Glutamatergic neuron (in vitro differentiated cells): ENCODE measurements at regions not wholly inside any gene's neighbourhood (a gene's known extent, or its start where the extent isn't known, plus 50 kb on each side); places are given as distances from the start of the nearest gene placed in this dataset.

Experiments
- DNase-seq: peaks from one replicate; pipeline ENCODE4 v3.0.0; 2022
- H3K27ac Mint-ChIP-seq: one replicate; pipeline ENCODE4 v1.8.0; 2020; ENCODE audit warnings: mild to moderate bottlenecking, mixed read lengths, inconsistent platforms; ENCODE audit not compliant: unreplicated experiment
- H3K27me3 Mint-ChIP-seq: one replicate; pipeline ENCODE4 v1.8.0; 2020; ENCODE audit warnings: mild to moderate bottlenecking, moderate library complexity, mixed read lengths, inconsistent platforms; ENCODE audit not compliant: unreplicated experiment
- H3K36me3 Mint-ChIP-seq: one replicate; pipeline ENCODE4 v1.8.0; 2020; ENCODE audit warnings: mild to moderate bottlenecking, mixed read lengths, inconsistent platforms; ENCODE audit not compliant: unreplicated experiment
- H3K4me1 Mint-ChIP-seq: one replicate; pipeline ENCODE4 v1.8.0; 2020; ENCODE audit warnings: mild to moderate bottlenecking, low read depth, mixed read lengths, inconsistent platforms; ENCODE audit not compliant: unreplicated experiment
- H3K4me3 Mint-ChIP-seq: one replicate; pipeline ENCODE4 v1.8.0; 2020; ENCODE audit warnings: mild to moderate bottlenecking, mixed read lengths, inconsistent platforms; ENCODE audit not compliant: unreplicated experiment
- H3K9me3 Mint-ChIP-seq: one replicate; pipeline ENCODE4 v1.8.0; 2020; ENCODE audit warnings: mild to moderate bottlenecking, moderate library complexity, mixed read lengths, inconsistent platforms; ENCODE audit not compliant: unreplicated experiment
- TF ChIP-seq, protein P1 (sequence below): fragments of 200-600 bp; sonication (generic); IDR thresholded peaks from one replicate; pipeline ENCODE4 v1.5.0; 2021; ENCODE audit not compliant: partially characterized antibody, unreplicated experiment

DNA sequence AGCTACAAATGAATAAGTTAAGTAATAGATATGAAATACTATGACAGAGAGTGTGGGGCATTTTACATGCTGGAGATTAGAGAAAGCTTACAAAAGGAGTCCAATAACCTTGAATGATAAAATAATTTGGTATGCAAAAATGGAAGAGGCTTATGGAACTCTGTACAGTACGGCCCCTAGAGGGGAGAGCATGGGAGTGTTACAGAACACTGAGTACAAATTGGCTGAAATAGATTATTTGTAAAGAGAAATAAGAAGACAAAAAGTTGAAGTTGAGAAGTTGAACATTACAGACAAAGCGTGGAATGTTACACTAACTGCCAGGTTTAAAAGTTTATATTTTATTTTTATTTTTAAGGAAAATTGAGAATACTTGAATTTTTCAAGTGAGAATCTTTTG lies 192.1 kb upstream of the DOK6 start:
- Mint-ChIP-seq H3K27ac (no peak overlapping the region), H3K4me1 (peaks cover 11% of the 10 kb centered on the region), H3K4me3 (no peak overlapping the region), H3K27me3 (no peaks in the 10 kb centered on the region), H3K36me3 (no peaks in the 10 kb centered on the region), H3K9me3 (peaks cover 3% of the 10 kb centered on the region)
- TF ChIP-seq, protein P1, sequence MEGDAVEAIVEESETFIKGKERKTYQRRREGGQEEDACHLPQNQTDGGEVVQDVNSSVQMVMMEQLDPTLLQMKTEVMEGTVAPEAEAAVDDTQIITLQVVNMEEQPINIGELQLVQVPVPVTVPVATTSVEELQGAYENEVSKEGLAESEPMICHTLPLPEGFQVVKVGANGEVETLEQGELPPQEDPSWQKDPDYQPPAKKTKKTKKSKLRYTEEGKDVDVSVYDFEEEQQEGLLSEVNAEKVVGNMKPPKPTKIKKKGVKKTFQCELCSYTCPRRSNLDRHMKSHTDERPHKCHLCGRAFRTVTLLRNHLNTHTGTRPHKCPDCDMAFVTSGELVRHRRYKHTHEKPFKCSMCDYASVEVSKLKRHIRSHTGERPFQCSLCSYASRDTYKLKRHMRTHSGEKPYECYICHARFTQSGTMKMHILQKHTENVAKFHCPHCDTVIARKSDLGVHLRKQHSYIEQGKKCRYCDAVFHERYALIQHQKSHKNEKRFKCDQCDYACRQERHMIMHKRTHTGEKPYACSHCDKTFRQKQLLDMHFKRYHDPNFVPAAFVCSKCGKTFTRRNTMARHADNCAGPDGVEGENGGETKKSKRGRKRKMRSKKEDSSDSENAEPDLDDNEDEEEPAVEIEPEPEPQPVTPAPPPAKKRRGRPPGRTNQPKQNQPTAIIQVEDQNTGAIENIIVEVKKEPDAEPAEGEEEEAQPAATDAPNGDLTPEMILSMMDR, result no peak
- DNase-seq, result no peak

DNA sequence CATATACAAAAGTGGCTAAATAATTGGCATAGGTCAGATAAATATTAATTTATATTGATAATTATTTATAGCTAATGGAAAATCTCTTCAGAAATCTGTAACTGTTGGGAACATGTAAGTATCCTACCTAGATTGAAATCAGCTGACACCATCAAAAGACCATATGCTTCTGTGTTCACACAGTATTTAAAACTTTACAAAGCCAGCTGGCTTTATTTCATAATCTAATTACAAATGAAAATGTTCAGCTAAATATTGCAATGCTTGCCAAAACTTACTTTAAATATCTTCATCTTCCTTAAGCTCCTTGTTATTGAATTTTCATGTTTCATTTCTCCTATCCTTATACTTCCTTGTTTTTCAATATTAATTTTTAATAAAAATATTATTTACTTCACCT lies 190.9 kb upstream of the DOK6 start:
- Mint-ChIP-seq H3K4me3 (no peak overlapping the region), H3K4me1 (peaks cover 11% of the 10 kb centered on the region), H3K27ac (no peak overlapping the region), H3K36me3 (no peaks in the 10 kb centered on the region), H3K9me3 (peaks cover 3% of the 10 kb centered on the region), H3K27me3 (no peaks in the 10 kb centered on the region)
- TF ChIP-seq, protein P1, result no peak
- no peak for DNase-seq

DNA sequence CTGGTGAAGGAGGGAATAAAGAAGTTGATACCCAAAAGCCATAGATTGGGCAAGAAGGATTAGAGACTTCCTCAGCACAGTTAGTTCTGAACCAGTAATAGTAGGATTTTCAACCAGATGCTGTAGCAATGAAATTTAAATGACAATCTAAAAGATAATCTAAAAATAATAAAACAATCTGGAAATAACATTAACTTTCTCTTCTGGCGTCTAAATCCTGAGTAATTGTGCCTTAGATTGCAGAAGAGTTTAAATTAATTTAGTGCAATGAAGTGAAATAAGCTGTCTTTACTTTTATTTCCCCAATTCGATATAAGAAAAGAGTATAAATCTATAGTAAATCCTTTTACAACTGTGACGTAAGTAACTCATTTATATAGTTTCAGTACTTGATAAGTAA lies 186.8 kb upstream of the DOK6 start:
- no peaks in the 10 kb centered on the region for H3K36me3 Mint-ChIP-seq
- no peak overlapping the region for H3K4me3 Mint-ChIP-seq
- peaks cover 2% of the 10 kb centered on the region for H3K9me3 Mint-ChIP-seq
- no peak overlapping the region for H3K27ac Mint-ChIP-seq
- H3K4me1 Mint-ChIP-seq, result peaks cover 21% of the 10 kb centered on the region
- H3K27me3 Mint-ChIP-seq, result no peaks in the 10 kb centered on the region
- DNase-seq, result no peak
- TF ChIP-seq, protein P1, result no peak

DNA sequence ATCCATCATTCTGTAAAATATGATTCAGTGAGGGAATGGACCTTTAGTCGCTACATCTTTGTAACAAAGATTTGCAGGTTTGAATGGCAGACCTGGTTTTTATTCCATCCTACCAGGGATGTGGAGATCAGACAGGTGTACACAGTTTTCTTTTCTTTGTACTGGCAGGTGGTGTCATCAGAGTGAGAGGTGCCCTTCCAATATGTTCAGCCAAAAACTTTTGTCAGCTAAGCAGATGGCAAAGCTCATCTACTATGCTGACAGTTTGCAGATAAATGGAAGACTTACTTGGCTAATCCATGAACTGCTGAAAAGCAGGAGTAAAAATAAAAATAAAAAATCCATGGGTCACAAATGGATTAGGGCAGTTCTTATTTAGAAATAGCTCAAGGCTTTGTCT lies 185.5 kb upstream of the DOK6 start:
- DNase-seq, result no peak
- TF ChIP-seq, protein P1, result no peak
- Mint-ChIP-seq H3K36me3 (no peaks in the 10 kb centered on the region), H3K27me3 (no peaks in the 10 kb centered on the region), H3K4me1 (peaks cover 17% of the 10 kb centered on the region), H3K4me3 (no peak overlapping the region), H3K27ac (no peak overlapping the region), H3K9me3 (peaks cover 2% of the 10 kb centered on the region)

DNA sequence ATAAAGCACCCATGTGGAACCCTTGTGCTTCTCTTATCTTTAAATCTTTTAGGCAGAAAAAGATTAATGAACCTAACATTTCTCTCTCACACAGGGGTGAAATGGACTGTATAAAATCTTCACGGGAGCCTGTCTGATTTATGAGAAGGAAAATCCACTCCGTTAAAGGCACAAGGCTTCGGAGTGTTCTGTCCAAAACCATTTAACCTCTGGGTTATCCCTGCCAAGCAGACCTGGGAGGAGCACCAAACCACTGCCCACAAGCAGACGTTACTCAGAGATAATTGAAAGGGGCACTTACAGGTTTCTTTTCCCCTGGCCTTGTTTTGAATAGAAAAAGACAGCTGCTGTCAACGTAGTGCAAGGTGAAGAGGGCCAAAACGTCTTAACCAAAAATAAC lies 184.4 kb upstream of the DOK6 start:
- no peak for DNase-seq
- TF ChIP-seq, protein P1, result no peak
- peaks cover 2% of the 10 kb centered on the region for H3K27me3 Mint-ChIP-seq
- no peak overlapping the region for H3K27ac Mint-ChIP-seq
- H3K36me3 Mint-ChIP-seq, result no peaks in the 10 kb centered on the region
- peaks cover 15% of the 10 kb centered on the region for H3K4me1 Mint-ChIP-seq
- no peak overlapping the region for H3K4me3 Mint-ChIP-seq
- peaks cover 2% of the 10 kb centered on the region for H3K9me3 Mint-ChIP-seq
